MM.1S (cell line): ENCODE measurements at regions not wholly inside any gene's neighbourhood (a gene's known extent, or its start where the extent isn't known, plus 50 kb on each side); places are given as distances from the start of the nearest gene placed in this dataset.

ENCODE experiments used
- CTCF ChIP-seq: fragments of 300-600 bp; sonication (generic); IDR thresholded peaks from 2 replicates; pipeline ENCODE4 v1.5.1; 2016; ENCODE audit warnings: antibody characterized with exemption, low read length, mixed read lengths
- EZH2 ChIP-seq: fragments of 300-600 bp; sonication (generic); optimal IDR thresholded peaks from 2 replicates; pipeline ENCODE3; 2017; ENCODE audit warnings: low read depth, mild to moderate bottlenecking, antibody characterized with exemption, low read length, mixed read lengths
- EZH2phosphoT487 ChIP-seq: fragments of 300-600 bp; sonication (generic); IDR thresholded peaks from 2 replicates; pipeline ENCODE4 v1.6.1; 2018; ENCODE audit warnings: antibody characterized with exemption, low read length

- no peak for TF ChIP-seq CTCF
- no peak for TF ChIP-seq EZH2phosphoT487
- TF ChIP-seq EZH2: no peak
Observed at GRCh38 chr14:98977451-98977850, 294.5 kb downstream of the BCL11B start.
